ENCODE measurements at regions not wholly inside any gene's neighbourhood (a gene's known extent, or its start where the extent isn't known, plus 50 kb on each side); places are given as distances from the start of the nearest gene placed in this dataset.

DNA sequence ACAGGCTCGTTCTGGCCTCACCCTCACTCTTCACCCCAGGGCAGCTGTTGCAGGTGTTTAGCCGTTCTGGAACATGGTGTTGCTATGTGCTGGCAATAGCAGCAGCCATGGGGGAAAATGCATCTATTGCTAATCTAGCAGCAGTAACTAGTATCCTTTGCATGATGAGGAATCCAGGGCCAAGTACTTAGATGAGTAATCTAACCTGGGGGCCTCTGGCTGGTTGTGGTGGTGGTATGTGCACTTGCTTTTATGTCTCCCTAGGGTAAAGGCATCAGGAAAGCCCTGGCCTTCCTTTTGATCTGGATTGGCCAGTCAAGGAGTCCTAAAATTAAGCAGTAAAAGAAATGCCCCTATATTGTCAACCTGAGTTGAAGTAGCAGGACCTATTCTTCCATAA lies 594.5 kb upstream of the MAP3K7 start (continued):
- TF ChIP-seq JUNB (IDR thresholded peaks at IDR 0.05): no peak
- TF ChIP-seq, protein P1, sequence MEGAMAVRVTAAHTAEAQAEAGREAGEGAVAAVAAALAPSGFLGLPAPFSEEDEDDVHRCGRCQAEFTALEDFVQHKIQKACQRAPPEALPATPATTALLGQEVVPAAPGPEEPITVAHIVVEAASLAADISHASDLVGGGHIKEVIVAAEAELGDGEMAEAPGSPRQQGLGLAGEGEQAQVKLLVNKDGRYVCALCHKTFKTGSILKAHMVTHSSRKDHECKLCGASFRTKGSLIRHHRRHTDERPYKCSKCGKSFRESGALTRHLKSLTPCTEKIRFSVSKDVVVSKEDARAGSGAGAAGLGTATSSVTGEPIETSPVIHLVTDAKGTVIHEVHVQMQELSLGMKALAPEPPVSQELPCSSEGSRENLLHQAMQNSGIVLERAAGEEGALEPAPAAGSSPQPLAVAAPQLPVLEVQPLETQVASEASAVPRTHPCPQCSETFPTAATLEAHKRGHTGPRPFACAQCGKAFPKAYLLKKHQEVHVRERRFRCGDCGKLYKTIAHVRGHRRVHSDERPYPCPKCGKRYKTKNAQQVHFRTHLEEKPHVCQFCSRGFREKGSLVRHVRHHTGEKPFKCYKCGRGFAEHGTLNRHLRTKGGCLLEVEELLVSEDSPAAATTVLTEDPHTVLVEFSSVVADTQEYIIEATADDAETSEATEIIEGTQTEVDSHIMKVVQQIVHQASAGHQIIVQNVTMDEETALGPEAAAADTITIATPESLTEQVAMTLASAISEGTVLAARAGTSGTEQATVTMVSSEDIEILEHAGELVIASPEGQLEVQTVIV (IDR thresholded peaks at IDR 0.05; ENCODE audit: borderline replicate concordance, partially characterized antibody): no peak
- TF ChIP-seq, protein P2, sequence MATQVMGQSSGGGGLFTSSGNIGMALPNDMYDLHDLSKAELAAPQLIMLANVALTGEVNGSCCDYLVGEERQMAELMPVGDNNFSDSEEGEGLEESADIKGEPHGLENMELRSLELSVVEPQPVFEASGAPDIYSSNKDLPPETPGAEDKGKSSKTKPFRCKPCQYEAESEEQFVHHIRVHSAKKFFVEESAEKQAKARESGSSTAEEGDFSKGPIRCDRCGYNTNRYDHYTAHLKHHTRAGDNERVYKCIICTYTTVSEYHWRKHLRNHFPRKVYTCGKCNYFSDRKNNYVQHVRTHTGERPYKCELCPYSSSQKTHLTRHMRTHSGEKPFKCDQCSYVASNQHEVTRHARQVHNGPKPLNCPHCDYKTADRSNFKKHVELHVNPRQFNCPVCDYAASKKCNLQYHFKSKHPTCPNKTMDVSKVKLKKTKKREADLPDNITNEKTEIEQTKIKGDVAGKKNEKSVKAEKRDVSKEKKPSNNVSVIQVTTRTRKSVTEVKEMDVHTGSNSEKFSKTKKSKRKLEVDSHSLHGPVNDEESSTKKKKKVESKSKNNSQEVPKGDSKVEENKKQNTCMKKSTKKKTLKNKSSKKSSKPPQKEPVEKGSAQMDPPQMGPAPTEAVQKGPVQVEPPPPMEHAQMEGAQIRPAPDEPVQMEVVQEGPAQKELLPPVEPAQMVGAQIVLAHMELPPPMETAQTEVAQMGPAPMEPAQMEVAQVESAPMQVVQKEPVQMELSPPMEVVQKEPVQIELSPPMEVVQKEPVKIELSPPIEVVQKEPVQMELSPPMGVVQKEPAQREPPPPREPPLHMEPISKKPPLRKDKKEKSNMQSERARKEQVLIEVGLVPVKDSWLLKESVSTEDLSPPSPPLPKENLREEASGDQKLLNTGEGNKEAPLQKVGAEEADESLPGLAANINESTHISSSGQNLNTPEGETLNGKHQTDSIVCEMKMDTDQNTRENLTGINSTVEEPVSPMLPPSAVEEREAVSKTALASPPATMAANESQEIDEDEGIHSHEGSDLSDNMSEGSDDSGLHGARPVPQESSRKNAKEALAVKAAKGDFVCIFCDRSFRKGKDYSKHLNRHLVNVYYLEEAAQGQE (IDR thresholded peaks at IDR 0.05; ENCODE audit: low read depth, low read length): no peak

DNA sequence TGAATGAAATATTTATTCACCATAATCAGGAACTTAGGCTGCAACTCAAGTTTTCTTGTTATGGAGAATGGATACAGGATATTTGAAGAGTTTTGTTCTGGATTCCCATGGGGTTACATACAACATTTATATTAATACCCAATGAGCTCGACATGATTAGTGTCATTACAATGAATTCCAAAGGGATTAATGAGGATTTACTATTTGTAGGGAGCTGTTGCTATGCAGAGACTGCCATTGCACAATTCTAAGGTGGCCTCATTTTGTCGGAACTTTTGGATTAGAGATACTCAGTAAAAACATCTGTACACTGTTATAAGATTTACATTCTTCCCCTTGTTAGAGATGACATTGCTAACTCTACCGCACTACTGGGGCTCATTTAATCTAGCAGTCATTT lies 586.8 kb upstream of the MAP3K7 start:
- H4K20me1 ChIP-seq (ENCODE audit: control insufficient read depth, insufficient read depth): no peaks in the 10 kb centered on the region
- H3K27me3 ChIP-seq (replicated peaks in 1 of 2; ENCODE audit: control insufficient read depth in 2 of 2, insufficient read depth in 2 of 2, low read length in 1 of 2): no peaks in the 10 kb centered on the region
- in situ Hi-C loops (cut with MboI) (no loop called here), intact Hi-C loops (cut with micrococcal nuclease; ENCODE audit: unreplicated experiment) (no loop called here)
- ChIA-PET CTCF (no interaction called here), SMC1A (ENCODE audit: uncharacterized antibody, unreplicated experiment) (interaction anchor here (1.3 kb wide), 1 partner anchor 91 kb away, joined by 4 read pairs; no protein-coding TSS in a partner anchor), RAD21 (ENCODE audit: unreplicated experiment) (interaction anchor here (3.7 kb wide), 1 partner anchor 92 kb away, joined by 31 read pairs; no protein-coding TSS in a partner anchor), POLR2A (no interaction called here)
- H3K4me2 ChIP-seq (ENCODE audit: control insufficient read depth, insufficient read depth): no peak overlapping the region
- BruUV-seq (replicated peaks): no TSS peak
- no peaks in the 10 kb centered on the region for H3K9me3 ChIP-seq (replicated peaks; ENCODE audit: control insufficient read depth, insufficient read depth, low read length)
- no peak for FAIRE-seq
- 61% methylated on average over 3 of the region's 3 CpGs for WGBS (ENCODE audit: insufficient coverage, insufficient replicate concordance, low lambda C conversion rate, missing lambda C conversion rate)
- no peaks in the 10 kb centered on the region for H3K4me1 ChIP-seq (ENCODE audit: control insufficient read depth, insufficient read depth, low read length)
- DNase-seq (ENCODE audit: low read depth, low spot score): no peak
- H3K36me3 ChIP-seq (ENCODE audit: control insufficient read depth in 2 of 2, insufficient read depth in 2 of 2, low read length in 1 of 2): no peaks in the 10 kb centered on the region
- H3K9ac ChIP-seq (ENCODE audit: control insufficient read depth, insufficient read depth, low read length): no peak overlapping the region
- no peak overlapping the region for H2AFZ ChIP-seq (ENCODE audit: control insufficient read depth, low read depth, low read length)
- no peaks in the 10 kb centered on the region for H3K79me2 ChIP-seq (ENCODE audit: control insufficient read depth, insufficient read depth, low read length)
- no peak overlapping the region for H3K27ac ChIP-seq (ENCODE audit: control insufficient read depth, insufficient read depth)
- ATAC-seq: no peak
- no peak overlapping the region for H3K4me3 ChIP-seq
- no peak for TF ChIP-seq SIN3A (IDR thresholded peaks at IDR 0.05; ENCODE audit: low read depth, low read length)
- TF ChIP-seq TAF1 (IDR thresholded peaks at IDR 0.05; ENCODE audit: borderline replicate concordance, low read depth, low read length): no peak
- no peak for TF ChIP-seq YBX1 (IDR thresholded peaks at IDR 0.05)
- TF ChIP-seq MEF2B (IDR thresholded peaks at IDR 0.05; ENCODE audit: partially characterized antibody, poor library complexity, severe bottlenecking): no peak
- TF ChIP-seq, protein P3, sequence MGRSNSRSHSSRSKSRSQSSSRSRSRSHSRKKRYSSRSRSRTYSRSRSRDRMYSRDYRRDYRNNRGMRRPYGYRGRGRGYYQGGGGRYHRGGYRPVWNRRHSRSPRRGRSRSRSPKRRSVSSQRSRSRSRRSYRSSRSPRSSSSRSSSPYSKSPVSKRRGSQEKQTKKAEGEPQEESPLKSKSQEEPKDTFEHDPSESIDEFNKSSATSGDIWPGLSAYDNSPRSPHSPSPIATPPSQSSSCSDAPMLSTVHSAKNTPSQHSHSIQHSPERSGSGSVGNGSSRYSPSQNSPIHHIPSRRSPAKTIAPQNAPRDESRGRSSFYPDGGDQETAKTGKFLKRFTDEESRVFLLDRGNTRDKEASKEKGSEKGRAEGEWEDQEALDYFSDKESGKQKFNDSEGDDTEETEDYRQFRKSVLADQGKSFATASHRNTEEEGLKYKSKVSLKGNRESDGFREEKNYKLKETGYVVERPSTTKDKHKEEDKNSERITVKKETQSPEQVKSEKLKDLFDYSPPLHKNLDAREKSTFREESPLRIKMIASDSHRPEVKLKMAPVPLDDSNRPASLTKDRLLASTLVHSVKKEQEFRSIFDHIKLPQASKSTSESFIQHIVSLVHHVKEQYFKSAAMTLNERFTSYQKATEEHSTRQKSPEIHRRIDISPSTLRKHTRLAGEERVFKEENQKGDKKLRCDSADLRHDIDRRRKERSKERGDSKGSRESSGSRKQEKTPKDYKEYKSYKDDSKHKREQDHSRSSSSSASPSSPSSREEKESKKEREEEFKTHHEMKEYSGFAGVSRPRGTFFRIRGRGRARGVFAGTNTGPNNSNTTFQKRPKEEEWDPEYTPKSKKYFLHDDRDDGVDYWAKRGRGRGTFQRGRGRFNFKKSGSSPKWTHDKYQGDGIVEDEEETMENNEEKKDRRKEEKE (IDR thresholded peaks at IDR 0.05): no peak
- TF ChIP-seq ZNF274 (IDR thresholded peaks at IDR 0.05; ENCODE audit: insufficient read depth, insufficient read length): no peak
- TF ChIP-seq POLR2AphosphoS2 (IDR thresholded peaks at IDR 0.05; ENCODE audit: low read depth, low read length): no peak
- TF ChIP-seq SKIL (IDR thresholded peaks at IDR 0.05; ENCODE audit: low read depth, poor library complexity, severe bottlenecking): no peak
- TF ChIP-seq SPI1 (IDR thresholded peaks at IDR 0.05; ENCODE audit: borderline replicate concordance, insufficient read depth, low read depth, low read length): no peak

All from GM12878 (cell line).